ENCODE measurements at regions not wholly inside any gene's neighbourhood (a gene's known extent, or its start where the extent isn't known, plus 50 kb on each side); places are given as distances from the start of the nearest gene placed in this dataset.

GRCh38 chrX:39156051-39156450 lies 354.8 kb downstream of the MID1IP1 start:
- peaks cover 3% of the 10 kb centered on the region; the same call in 1 of the 2 replicates for H3K27me3 ChIP-seq (ENCODE audit: low read depth, low read length)
- H2AFZ ChIP-seq (ENCODE audit: low read depth, low read length): no peak overlapping the region
- H3K4me2 ChIP-seq (ENCODE audit: low read length): no peak overlapping the region
- TF ChIP-seq, protein P1, sequence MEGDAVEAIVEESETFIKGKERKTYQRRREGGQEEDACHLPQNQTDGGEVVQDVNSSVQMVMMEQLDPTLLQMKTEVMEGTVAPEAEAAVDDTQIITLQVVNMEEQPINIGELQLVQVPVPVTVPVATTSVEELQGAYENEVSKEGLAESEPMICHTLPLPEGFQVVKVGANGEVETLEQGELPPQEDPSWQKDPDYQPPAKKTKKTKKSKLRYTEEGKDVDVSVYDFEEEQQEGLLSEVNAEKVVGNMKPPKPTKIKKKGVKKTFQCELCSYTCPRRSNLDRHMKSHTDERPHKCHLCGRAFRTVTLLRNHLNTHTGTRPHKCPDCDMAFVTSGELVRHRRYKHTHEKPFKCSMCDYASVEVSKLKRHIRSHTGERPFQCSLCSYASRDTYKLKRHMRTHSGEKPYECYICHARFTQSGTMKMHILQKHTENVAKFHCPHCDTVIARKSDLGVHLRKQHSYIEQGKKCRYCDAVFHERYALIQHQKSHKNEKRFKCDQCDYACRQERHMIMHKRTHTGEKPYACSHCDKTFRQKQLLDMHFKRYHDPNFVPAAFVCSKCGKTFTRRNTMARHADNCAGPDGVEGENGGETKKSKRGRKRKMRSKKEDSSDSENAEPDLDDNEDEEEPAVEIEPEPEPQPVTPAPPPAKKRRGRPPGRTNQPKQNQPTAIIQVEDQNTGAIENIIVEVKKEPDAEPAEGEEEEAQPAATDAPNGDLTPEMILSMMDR (IDR thresholded peaks at IDR 0.05; ENCODE audit: low read depth, low read length): no peak
- no peak for TF ChIP-seq EZH2phosphoT487 (IDR thresholded peaks at IDR 0.05; ENCODE audit: low read depth)
- H3K27ac ChIP-seq (ENCODE audit: low read length): no peak overlapping the region
- no peak overlapping the region for H3K4me3 ChIP-seq (ENCODE audit: low read length)
- H3K9ac ChIP-seq (ENCODE audit: low read length): no peak overlapping the region
- no peaks in the 10 kb centered on the region for H3K79me2 ChIP-seq (ENCODE audit: low read length)
- H3K9me3 ChIP-seq (ENCODE audit: insufficient read depth, low read length): no peaks in the 10 kb centered on the region
- H3K36me3 ChIP-seq (replicated peaks; ENCODE audit: low read depth, low read length): no peaks in the 10 kb centered on the region
- H3K4me1 ChIP-seq (ENCODE audit: low read length): peaks cover 26% of the 10 kb centered on the region
- no peaks in the 10 kb centered on the region for H4K20me1 ChIP-seq (ENCODE audit: insufficient read depth, low read length)

GRCh38 chrX:39157006-39157405 lies 355.7 kb downstream of the MID1IP1 start:
- TF ChIP-seq EZH2phosphoT487 (IDR thresholded peaks at IDR 0.05; ENCODE audit: low read depth): no peak
- TF ChIP-seq, protein P1 (IDR thresholded peaks at IDR 0.05; ENCODE audit: low read depth, low read length): no peak
- Histone ChIP-seq H3K4me2 (ENCODE audit: low read length) (no peak overlapping the region), H4K20me1 (ENCODE audit: insufficient read depth, low read length) (no peaks in the 10 kb centered on the region), H3K79me2 (ENCODE audit: low read length) (no peaks in the 10 kb centered on the region), H3K27ac (ENCODE audit: low read length) (no peak overlapping the region), H3K9ac (ENCODE audit: low read length) (no peak overlapping the region), H3K27me3 (ENCODE audit: low read depth, low read length) (peaks cover 3% of the 10 kb centered on the region; the same call in 1 of the 2 replicates), H3K9me3 (ENCODE audit: insufficient read depth, low read length) (no peaks in the 10 kb centered on the region), H3K4me3 (ENCODE audit: low read length) (no peak overlapping the region), H3K36me3 (replicated peaks; ENCODE audit: low read depth, low read length) (no peaks in the 10 kb centered on the region), H2AFZ (ENCODE audit: low read depth, low read length) (no peak overlapping the region), H3K4me1 (ENCODE audit: low read length) (peaks cover 26% of the 10 kb centered on the region)

GRCh38 chrX:39157796-39158195 lies 356.5 kb downstream of the MID1IP1 start:
- TF ChIP-seq, protein P1 (IDR thresholded peaks at IDR 0.05; ENCODE audit: low read depth, low read length): no peak
- no peak for TF ChIP-seq EZH2phosphoT487 (IDR thresholded peaks at IDR 0.05; ENCODE audit: low read depth)
- Histone ChIP-seq H3K27me3 (ENCODE audit: low read depth, low read length) (peaks cover 3% of the 10 kb centered on the region; the same call in 1 of the 2 replicates), H3K79me2 (ENCODE audit: low read length) (no peaks in the 10 kb centered on the region), H4K20me1 (ENCODE audit: insufficient read depth, low read length) (no peaks in the 10 kb centered on the region), H3K9ac (ENCODE audit: low read length) (no peak overlapping the region), H3K4me2 (ENCODE audit: low read length) (no peak overlapping the region), H3K36me3 (replicated peaks; ENCODE audit: low read depth, low read length) (no peaks in the 10 kb centered on the region), H3K4me3 (ENCODE audit: low read length) (no peak overlapping the region), H2AFZ (ENCODE audit: low read depth, low read length) (no peak overlapping the region), H3K4me1 (ENCODE audit: low read length) (peaks cover 26% of the 10 kb centered on the region), H3K27ac (ENCODE audit: low read length) (no peak overlapping the region), H3K9me3 (ENCODE audit: insufficient read depth, low read length) (no peaks in the 10 kb centered on the region)

- Histone ChIP-seq H3K4me1 (ENCODE audit: low read length) (peaks cover 21% of the 10 kb centered on the region), H2AFZ (ENCODE audit: low read depth, low read length) (no peak overlapping the region), H3K4me3 (ENCODE audit: low read length) (no peak overlapping the region), H3K27ac (ENCODE audit: low read length) (no peak overlapping the region), H3K36me3 (replicated peaks; ENCODE audit: low read depth, low read length) (no peaks in the 10 kb centered on the region), H3K79me2 (ENCODE audit: low read length) (no peaks in the 10 kb centered on the region), H3K9ac (ENCODE audit: low read length) (no peak overlapping the region), H4K20me1 (ENCODE audit: insufficient read depth, low read length) (no peaks in the 10 kb centered on the region), H3K4me2 (ENCODE audit: low read length) (peak overlapping the region; percentile 52), H3K9me3 (ENCODE audit: insufficient read depth, low read length) (no peaks in the 10 kb centered on the region), H3K27me3 (ENCODE audit: low read depth, low read length) (peaks cover 3% of the 10 kb centered on the region; the same call in 1 of the 2 replicates)
- TF ChIP-seq, protein P1 (IDR thresholded peaks at IDR 0.05; ENCODE audit: low read depth, low read length): no peak
- TF ChIP-seq EZH2phosphoT487 (IDR thresholded peaks at IDR 0.05; ENCODE audit: low read depth): no peak
Measured at GRCh38 chrX:39158801-39159657, 357.8 kb downstream of the MID1IP1 start.

Measured in OCI-LY3 (cell line).